DOHH2 (cell line): ENCODE measurements at regions not wholly inside any gene's neighbourhood (a gene's known extent, or its start where the extent isn't known, plus 50 kb on each side); places are given as distances from the start of the nearest gene placed in this dataset.

Source experiments
- H3F3A ChIP-seq: fragments of 200-600 bp; sonication (generic), shearing (Covaris generic); 2 replicates; pipeline ENCODE4 v1.6.0; 2016; ENCODE audit warnings: antibody characterized with exemption, mild to moderate bottlenecking; ENCODE audit not compliant: control insufficient read depth, insufficient read depth
- H3K27ac ChIP-seq: fragments of 200-600 bp; sonication (generic); 2 replicates; pipeline ENCODE4 v1.5.1; 2014; ENCODE audit warnings: low read depth, mild to moderate bottlenecking, low read length, moderate library complexity
- H3K27me3 ChIP-seq: fragments of 200-600 bp; sonication (generic); 2 replicates; pipeline ENCODE4 v1.6.1; 2014; ENCODE audit warnings: mild to moderate bottlenecking, low read length, mixed read lengths; ENCODE audit not compliant: control insufficient read depth
- H3K36me3 ChIP-seq: fragments of 200-600 bp; sonication (generic); 2 replicates; pipeline ENCODE4 v1.6.1; 2014; ENCODE audit warnings: mild to moderate bottlenecking, low read length, moderate library complexity, mixed read lengths; ENCODE audit not compliant: control insufficient read depth
- H3K4me1 ChIP-seq: fragments of 200-600 bp; sonication (generic); 2 replicates; pipeline ENCODE4 v1.6.1; 2014; ENCODE audit warnings: mild to moderate bottlenecking, low read length, mixed read lengths; ENCODE audit not compliant: control insufficient read depth
- H3K4me2 ChIP-seq: fragments of 200-600 bp; sonication (generic); 2 replicates; pipeline ENCODE4 v1.6.0; 2014; ENCODE audit warnings: mild to moderate bottlenecking, low read length, moderate library complexity
- H3K4me3 ChIP-seq: fragments of 200-600 bp; sonication (generic); 2 replicates; pipeline ENCODE4 v1.5.1; 2014; ENCODE audit warnings: mild to moderate bottlenecking, low read length, mixed read lengths
- H3K79me2 ChIP-seq: fragments of 200-600 bp; sonication (generic); 2 replicates; pipeline ENCODE4 v1.6.1; 2014; ENCODE audit warnings: mild to moderate bottlenecking, low read length, mixed read lengths; ENCODE audit not compliant: control insufficient read depth
- H3K9me2 ChIP-seq: fragments of 200-600 bp; sonication (generic); replicated peaks from 2 replicates; pipeline ENCODE4 v1.6.1; 2014; ENCODE audit warnings: mild to moderate bottlenecking, low read length, mixed read lengths; ENCODE audit not compliant: control insufficient read depth
- H3K9me3 ChIP-seq: fragments of 200-600 bp; sonication (generic); 2 replicates; pipeline ENCODE4 v1.6.1; 2014; ENCODE audit warnings: antibody characterized with exemption, low read length, mixed read lengths; ENCODE audit not compliant: control insufficient read depth, insufficient read depth
- H4K20me1 ChIP-seq: fragments of 200-600 bp; sonication (generic); 2 replicates; pipeline ENCODE4 v1.6.0; 2014; ENCODE audit warnings: low read depth, mild to moderate bottlenecking, antibody characterized with exemption, low read length, moderate library complexity; ENCODE audit not compliant: control insufficient read depth, insufficient read depth
- CTCF ChIP-seq: fragments of 200-600 bp; sonication (generic); IDR thresholded peaks from one replicate; pipeline ENCODE4 v1.5.1; 2014; ENCODE audit warnings: antibody characterized with exemption, mild to moderate bottlenecking, low read depth, low read length; ENCODE audit not compliant: poor library complexity, severe bottlenecking
- EZH2phosphoT487 ChIP-seq: fragments of 200-600 bp; sonication (generic); IDR thresholded peaks from 2 replicates; pipeline ENCODE4 v1.6.1; 2017; ENCODE audit warnings: borderline replicate concordance, mild to moderate bottlenecking, antibody characterized with exemption, low read length, moderate library complexity, mixed read lengths

DNA sequence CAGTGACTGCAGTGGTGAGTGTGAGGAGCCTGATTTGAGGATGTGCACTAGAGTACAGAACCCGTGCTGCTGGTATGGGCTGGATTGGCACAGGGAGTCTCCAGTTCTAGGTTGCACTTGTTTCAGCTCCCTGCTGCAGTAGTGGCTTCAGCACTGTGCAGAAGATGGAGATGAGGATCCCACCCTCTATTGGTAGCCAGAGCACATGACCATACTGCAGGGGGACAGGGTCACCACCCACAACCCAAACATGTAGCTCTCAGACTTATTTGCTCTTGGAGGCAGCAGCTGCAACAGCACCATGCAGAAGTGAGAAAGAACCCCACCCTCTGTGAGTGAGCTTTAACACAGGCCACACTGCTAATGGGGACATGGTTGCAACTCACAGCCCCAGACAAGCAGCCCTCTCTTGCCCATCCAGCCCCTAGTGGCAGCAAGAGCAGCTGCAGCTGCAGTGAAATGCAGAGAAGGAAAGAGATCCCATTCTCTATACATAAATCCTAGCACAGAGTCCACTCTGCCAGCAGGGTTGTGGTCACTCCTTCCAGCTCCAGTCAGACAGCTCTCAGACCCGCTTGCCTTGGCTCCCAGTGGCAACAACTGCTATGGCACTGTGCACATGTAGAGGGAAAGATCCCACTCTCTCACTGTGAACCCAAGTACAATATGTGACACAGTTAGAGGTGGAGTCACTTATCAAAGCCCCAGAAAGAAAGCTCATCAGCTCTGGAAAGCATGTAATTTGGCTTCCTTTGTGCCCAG, 51.4 kb upstream of the SCIN start:
- H3K79me2 ChIP-seq = no peaks in the 10 kb centered on the region
- H3K27ac ChIP-seq = no peak overlapping the region
- no peaks in the 10 kb centered on the region for H3K36me3 ChIP-seq
- no peaks in the 10 kb centered on the region for H3F3A ChIP-seq
- no peak for TF ChIP-seq EZH2phosphoT487
- peak; percentile 75 for TF ChIP-seq CTCF
- H3K4me2 ChIP-seq = no peak overlapping the region
- no peaks in the 10 kb centered on the region for H3K4me1 ChIP-seq
- H3K4me3 ChIP-seq = no peak overlapping the region
- H3K9me2 ChIP-seq = no peaks in the 10 kb centered on the region
- no peaks in the 10 kb centered on the region for H3K27me3 ChIP-seq
- H3K9me3 ChIP-seq = no peaks in the 10 kb centered on the region
- H4K20me1 ChIP-seq = no peaks in the 10 kb centered on the region

GRCh38 chr7:12519682-12520009, 50.9 kb upstream of the SCIN start:
- Histone ChIP-seq H3K9me3 (no peaks in the 10 kb centered on the region), H3K4me1 (no peaks in the 10 kb centered on the region), H3K4me2 (no peak overlapping the region), H3K27ac (no peak overlapping the region), H3K79me2 (no peaks in the 10 kb centered on the region), H3K9me2 (no peaks in the 10 kb centered on the region), H3K27me3 (no peaks in the 10 kb centered on the region), H3K36me3 (no peaks in the 10 kb centered on the region), H4K20me1 (no peaks in the 10 kb centered on the region), H3K4me3 (no peak overlapping the region), H3F3A (no peaks in the 10 kb centered on the region)
- no peak for TF ChIP-seq CTCF
- TF ChIP-seq EZH2phosphoT487 = no peak
